ENCODE measurements at regions not wholly inside any gene's neighbourhood (a gene's known extent, or its start where the extent isn't known, plus 50 kb on each side); places are given as distances from the start of the nearest gene placed in this dataset.

- TF ChIP-seq POLR2A (IDR thresholded peaks at IDR 0.05; ENCODE audit: low read depth, low read length) = no peak
- no peak for TF ChIP-seq POLR2AphosphoS5 (IDR thresholded peaks at IDR 0.05; ENCODE audit: low read depth, low read length)
These were observed 880.4 kb downstream of the EFNB2 start for GRCh38 chr13:105655046-105655445.

All from GM12892 (cell line).